Islet of Langerhans (tissue), 1 donor: ENCODE measurements at regions not wholly inside any gene's neighbourhood (a gene's known extent, or its start where the extent isn't known, plus 50 kb on each side); places are given as distances from the start of the nearest gene placed in this dataset.
"Not testable (repeated sequence)": the region's sequence is repeated elsewhere in the genome, so short reads cannot be mapped to it uniquely, and the experiment has no call there.

Source experiments
- FAIRE-seq: peaks from one replicate; lab custom pipeline; 2011; peaks lifted over from hg19 to GRCh38; lab: Jason Lieb, UNC

- no peak for FAIRE-seq
Measured at GRCh38 chr16:59052231-59052630, 318.1 kb upstream of the GOT2 start.

GRCh38 chr16:59048876-59049275 is 314.8 kb upstream of the GOT2 start:
- FAIRE-seq, result no peak

GRCh38 chr16:59047114-59047513 is 313.0 kb upstream of the GOT2 start:
- no peak for FAIRE-seq

- FAIRE-seq, result no peak
Measured at GRCh38 chr16:59046335-59046734, 312.2 kb upstream of the GOT2 start.

GRCh38 chr16:59045501-59045900 is 311.4 kb upstream of the GOT2 start:
- no peak for FAIRE-seq

GRCh38 chr16:59044616-59045015 is 310.5 kb upstream of the GOT2 start:
- FAIRE-seq, result no peak

DNA sequence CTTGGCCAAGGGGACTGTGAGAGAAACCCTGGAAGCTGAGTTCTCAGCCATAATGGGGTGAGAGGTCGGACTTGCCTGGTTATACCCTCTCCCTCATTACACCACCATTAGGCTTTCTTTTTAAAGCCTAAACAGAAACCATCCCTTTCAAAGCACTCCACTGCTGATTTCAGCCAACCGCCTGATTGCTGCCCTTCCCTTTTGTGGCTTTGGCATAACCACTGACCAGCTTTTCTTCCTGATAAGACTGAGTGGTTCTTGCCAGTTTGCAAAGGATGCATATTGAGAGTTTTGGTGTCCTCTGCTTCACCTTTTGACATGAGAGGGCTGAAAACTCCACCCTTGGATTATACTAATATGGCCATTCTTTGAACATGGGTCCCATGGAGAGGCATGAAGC is 308.2 kb upstream of the GOT2 start:
- no peak for FAIRE-seq

- FAIRE-seq, result no peak
Measured at GRCh38 chr16:59039066-59039720, 305.1 kb upstream of the GOT2 start.

- FAIRE-seq, result peak; percentile 43
Measured at GRCh38 chr16:59030923-59031485, 296.9 kb upstream of the GOT2 start.

- no peak for FAIRE-seq
Measured at GRCh38 chr16:59021751-59022150, 287.6 kb upstream of the GOT2 start.

DNA sequence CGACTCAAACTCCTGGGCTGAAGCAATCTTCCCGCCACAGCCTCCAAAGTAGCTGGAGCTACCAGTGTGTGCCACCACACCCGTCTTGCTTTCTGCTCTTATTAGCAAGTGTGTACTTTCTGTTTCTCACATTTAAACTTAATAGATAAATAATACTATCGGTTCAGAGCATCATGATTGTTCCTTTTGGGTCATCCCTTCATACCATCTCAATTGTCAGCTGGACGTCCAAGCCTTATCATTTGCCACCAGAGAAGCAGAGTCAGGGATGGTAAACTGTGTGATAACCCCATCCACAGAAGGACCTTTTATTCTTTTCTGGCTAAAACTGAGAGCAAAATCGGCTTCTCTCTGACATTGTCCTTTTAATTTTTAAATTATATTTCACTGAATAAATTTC is 279.8 kb upstream of the GOT2 start:
- FAIRE-seq, result no peak

DNA sequence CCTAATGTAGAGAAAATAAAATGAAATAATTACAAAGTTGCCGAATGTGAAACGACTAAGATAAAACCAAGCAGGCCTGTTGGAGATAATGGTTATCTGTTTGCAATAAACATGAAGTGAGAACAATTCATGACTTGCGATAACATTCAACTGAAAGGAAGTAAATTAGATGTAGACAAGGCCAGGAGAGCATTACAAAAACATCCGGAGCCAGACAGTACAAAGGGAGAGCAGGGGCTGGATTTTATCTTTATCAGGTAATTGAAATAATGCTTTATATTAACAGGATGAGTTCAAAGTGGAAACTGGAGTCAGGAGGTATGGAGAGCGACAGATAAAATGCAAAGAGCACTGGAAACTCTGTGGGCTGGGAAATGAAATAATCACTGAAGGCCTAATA is 265.6 kb upstream of the GOT2 start:
- FAIRE-seq, result no peak

- not testable (repeated sequence) for FAIRE-seq
Measured at GRCh38 chr16:58992755-58993154, 258.6 kb upstream of the GOT2 start.

DNA sequence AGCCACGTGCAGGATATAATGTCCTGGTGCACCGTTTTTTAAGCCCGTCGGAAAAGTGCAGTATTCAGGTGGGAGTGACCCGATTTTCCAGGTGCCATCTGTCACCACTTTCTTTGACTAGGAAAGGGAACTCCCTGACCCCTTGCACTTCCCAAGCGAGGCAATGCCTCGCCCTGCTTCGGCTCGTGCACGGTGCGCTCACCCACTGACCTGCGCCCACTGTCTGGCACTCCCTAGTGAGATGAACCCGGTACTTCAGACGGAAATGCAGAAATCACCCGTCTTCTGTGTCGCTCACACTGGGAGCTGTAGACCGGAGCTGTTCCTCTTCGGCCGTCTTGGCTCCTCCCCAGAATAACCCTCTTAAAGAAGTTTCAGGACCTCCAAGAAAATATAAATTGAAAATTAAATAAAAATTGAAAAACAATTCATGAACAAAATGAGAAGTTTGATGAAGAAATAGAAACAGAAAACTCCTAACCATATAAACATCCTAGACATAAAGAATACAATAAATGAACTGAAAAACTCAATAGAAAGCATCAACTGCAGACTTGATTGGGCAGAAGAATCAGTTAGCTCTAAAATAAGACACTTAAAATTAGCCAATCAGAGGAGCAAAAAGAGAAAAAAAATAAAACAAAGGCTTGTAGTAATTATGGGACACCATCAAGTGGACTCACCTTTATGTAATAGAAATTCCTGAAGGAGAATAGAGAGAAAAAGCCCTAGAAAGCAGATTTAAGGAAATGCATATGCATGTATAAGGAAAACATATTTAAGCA is 249.3 kb upstream of the GOT2 start:
- not testable (repeated sequence) for FAIRE-seq

DNA sequence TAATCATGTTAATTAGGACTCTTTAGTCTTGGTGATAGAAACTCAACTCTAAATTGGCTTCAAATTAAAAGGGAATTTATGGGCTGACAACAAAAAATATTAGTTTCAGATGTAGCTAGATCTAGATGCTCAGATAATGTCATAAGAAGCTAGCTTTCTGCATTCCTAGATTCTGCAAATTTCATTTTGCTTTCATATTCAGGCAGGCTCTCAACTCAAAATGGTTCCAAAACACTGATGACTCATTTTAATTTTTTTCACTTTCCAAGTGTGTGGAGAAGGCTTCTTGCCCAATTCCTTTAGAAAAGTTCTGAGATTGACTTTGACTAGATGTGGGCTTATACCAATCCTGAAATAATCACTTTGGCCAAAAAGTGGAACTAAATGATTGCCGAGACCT is 236.7 kb upstream of the GOT2 start:
- FAIRE-seq, result no peak

- FAIRE-seq, result no peak
Measured at GRCh38 chr16:58963479-58963878, 229.4 kb upstream of the GOT2 start.

DNA sequence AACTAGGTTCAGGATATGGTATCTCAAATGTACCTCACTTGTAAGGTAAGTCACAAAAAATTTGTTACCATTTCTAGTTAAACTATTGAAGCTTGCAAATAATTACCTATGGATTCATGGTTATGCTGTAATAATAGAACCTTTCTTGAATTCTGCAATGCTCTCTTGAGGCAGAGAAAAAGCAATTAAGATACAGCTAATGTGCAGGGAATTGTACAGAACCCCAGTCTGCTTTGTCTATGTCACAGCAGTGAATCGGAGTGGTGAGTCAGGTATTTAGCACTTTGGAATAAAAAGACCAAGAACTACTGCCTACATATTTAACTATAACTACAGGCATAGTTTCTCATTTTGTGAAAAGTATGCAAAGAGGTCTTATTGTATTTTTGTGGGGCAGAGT is 228.7 kb upstream of the GOT2 start:
- FAIRE-seq, result no peak

GRCh38 chr16:58960484-58960883 is 226.4 kb upstream of the GOT2 start:
- FAIRE-seq, result no peak

GRCh38 chr16:58960034-58960433 is 225.9 kb upstream of the GOT2 start:
- no peak for FAIRE-seq

DNA sequence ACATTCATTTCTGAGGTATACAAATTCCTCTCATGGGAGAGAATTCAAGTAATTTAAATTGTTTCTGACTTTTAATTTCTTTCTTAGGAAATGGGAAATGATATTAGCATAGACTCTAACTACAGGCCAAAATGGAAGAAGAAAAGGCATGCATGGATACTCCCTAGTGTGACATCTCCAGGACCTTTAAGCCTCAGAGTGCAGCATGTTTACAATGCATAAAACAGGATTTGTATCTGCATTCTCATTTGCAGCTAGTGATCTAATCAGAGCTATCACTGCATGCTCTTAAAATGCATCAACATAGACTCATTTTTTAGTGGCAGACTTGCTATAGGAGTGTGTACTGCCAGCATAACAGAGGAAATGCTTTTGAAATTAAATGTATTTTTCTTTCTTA is 224.6 kb upstream of the GOT2 start:
- no peak for FAIRE-seq

DNA sequence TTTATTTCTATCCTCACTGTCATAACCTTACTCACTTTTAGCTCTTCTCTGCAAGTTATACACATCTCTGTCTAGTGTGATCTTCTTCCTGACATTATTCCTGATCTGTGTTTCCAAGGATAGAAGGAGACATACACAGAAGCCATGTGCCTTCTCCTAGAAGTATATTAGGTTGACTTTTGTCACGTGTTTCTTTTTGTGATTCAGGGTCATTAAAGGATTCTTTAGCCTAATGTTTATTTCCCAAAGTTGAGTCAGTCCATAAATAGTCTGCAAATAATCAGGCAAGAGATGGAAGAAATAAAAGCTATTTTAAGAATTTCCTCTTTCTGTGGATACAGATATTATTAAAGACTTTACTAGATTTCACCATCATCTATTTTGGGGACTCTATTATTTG is 214.1 kb upstream of the GOT2 start:
- no peak for FAIRE-seq

- no peak for FAIRE-seq
Measured at GRCh38 chr16:58940609-58941008, 206.5 kb upstream of the GOT2 start.

DNA sequence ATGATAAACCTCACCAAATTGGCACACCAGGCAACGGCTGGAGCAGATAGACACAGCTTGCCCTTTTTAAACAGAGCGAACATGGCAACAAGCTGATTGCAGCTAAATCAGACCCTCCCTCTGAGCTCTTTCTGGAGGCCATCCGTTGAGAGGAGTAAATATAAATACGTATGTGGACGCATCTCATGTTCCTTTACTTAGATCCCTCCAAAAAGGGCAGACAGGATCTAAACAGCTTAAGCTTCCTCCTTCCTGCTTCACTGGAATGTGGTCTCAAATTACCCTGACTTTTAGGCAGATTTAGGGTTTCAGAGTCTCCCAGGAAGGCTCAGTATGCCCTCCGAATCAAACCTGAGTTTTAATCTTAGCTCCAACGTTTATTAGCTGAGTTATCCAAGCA is 204.7 kb upstream of the GOT2 start:
- FAIRE-seq, result no peak

- no peak for FAIRE-seq
Measured at GRCh38 chr16:58937661-58938060, 203.5 kb upstream of the GOT2 start.
